ENCODE measurements at regions not wholly inside any gene's neighbourhood (a gene's known extent, or its start where the extent isn't known, plus 50 kb on each side); places are given as distances from the start of the nearest gene placed in this dataset.
"Not testable (repeated sequence)": the region's sequence is repeated elsewhere in the genome, so short reads cannot be mapped to it uniquely, and the experiment has no call there.

DNA sequence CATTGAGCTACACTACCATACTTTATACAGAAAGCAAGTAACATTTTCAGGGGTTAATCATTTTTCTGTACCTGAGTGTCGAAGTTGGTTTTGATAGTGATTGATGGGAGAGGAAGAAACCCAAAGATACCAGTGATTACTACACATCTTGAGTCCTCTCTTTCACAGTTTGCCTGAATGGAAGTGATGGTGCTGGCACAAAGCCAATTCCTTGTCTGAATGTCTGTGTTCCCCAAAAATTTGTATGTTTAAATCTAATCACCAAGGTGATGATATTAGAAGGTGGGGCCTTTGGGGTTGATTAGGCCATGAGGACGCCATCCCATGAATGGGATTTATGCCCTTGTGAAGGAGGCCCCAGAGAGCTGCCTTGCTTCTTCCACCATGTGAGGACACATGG, 696.9 kb upstream of the ANKRD30A start:
- TF ChIP-seq, protein P1, sequence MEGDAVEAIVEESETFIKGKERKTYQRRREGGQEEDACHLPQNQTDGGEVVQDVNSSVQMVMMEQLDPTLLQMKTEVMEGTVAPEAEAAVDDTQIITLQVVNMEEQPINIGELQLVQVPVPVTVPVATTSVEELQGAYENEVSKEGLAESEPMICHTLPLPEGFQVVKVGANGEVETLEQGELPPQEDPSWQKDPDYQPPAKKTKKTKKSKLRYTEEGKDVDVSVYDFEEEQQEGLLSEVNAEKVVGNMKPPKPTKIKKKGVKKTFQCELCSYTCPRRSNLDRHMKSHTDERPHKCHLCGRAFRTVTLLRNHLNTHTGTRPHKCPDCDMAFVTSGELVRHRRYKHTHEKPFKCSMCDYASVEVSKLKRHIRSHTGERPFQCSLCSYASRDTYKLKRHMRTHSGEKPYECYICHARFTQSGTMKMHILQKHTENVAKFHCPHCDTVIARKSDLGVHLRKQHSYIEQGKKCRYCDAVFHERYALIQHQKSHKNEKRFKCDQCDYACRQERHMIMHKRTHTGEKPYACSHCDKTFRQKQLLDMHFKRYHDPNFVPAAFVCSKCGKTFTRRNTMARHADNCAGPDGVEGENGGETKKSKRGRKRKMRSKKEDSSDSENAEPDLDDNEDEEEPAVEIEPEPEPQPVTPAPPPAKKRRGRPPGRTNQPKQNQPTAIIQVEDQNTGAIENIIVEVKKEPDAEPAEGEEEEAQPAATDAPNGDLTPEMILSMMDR (IDR thresholded peaks at IDR 0.05; ENCODE audit: borderline replicate concordance, insufficient read depth, low read depth, low read length), result no peak
- H3K4me3 ChIP-seq (ENCODE audit: low read depth, low read length), result no peak overlapping the region

DNA sequence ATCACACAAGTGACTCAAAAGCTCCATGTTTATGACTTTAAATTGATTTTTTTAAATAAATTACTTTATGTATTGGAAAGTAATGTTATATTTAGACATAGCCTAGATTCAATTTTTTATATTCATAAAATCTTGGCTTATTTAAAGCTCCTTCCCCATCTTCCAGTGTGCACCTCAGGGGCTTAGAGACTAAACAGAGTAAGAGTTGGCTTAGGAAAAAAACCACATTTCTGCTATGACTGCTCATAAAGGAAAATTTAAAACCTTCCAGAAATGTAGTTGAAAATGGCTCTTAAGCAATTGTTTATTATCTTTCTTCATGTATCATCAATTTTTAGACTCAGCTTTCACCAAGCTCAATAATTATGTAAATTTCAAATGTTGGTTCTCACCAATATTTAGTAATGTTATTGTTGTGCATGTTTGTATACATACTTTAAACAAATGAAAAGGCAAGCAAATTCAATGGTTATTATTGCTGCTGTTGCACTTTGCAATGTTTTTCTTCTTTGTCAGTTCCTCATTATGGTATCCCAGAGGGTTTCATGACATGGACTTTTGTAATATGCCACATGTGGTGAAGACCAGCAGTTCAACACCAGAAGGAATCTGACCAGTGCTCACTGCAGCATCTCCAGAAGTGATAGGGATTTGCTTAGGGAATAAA, 700.1 kb upstream of the ANKRD30A start:
- no peak overlapping the region for H3K4me3 ChIP-seq (ENCODE audit: low read depth, low read length)
- TF ChIP-seq, protein P1 (IDR thresholded peaks at IDR 0.05; ENCODE audit: borderline replicate concordance, insufficient read depth, low read depth, low read length), result no peak

DNA sequence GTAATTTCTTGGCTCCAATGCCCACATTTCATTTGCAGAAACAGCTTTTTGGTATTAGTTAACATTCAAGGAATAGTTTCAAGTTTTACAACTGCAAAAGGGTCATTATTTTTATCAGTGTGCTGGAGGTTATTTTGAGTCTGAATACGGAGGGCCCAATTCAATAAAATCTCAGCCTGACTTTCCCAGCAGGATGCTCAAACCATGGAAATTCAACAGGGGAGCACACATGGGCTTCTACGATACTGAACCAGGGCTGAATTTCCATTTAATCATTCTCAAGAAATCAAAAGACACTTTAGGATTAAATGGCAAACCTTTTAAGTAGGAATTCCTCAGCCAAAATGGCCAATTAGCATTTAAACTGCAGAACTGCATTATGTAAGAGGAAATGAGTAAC, 700.9 kb upstream of the ANKRD30A start:
- TF ChIP-seq, protein P1 (IDR thresholded peaks at IDR 0.05; ENCODE audit: borderline replicate concordance, insufficient read depth, low read depth, low read length), result no peak
- no peak overlapping the region for H3K4me3 ChIP-seq (ENCODE audit: low read depth, low read length)

DNA sequence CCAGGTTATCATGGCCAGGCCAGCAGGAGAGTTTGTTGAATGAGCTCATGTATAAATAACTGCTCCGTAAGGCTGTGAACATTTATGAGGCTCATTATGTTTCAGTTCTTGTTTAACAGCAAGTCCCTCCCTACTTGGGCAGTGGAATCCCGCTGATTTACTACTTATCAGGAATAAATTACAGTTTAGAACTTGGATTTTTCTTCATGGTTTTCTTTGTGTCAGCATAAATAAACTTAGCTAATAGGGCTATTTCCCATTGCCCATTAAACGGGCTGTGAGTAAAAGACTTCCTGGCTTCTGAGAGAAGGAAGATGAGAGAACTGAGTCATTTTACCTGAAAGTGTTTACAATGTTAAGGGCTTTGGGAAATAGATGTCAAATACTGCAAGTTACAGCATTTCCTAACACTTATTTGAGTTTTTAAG, 701.6 kb upstream of the ANKRD30A start:
- TF ChIP-seq, protein P1 (IDR thresholded peaks at IDR 0.05; ENCODE audit: borderline replicate concordance, insufficient read depth, low read depth, low read length), result no peak

DNA sequence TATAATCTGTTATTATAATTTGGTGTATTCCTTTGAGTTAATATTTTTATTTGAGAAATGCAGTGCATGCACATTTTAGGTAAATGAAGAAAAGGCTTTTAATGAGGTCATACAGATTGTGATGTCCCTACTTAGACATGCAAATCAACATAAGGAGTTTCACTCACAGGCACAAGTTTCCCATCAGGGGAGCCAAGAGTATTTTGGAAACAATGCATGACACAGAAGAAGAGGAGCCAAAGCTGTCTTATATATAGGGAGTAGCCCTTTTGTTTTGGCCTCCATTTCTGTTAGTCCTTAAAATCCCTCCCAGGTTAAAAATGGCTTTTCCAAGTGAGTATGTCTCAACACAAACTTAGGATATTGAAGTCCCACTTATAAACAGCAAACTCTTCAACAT, 703.4 kb upstream of the ANKRD30A start:
- no peak overlapping the region for H3K4me3 ChIP-seq (ENCODE audit: low read depth, low read length)
- TF ChIP-seq, protein P1 (IDR thresholded peaks at IDR 0.05; ENCODE audit: borderline replicate concordance, insufficient read depth, low read depth, low read length), result no peak

More for the DNA sequence above, 701.6 kb upstream of the ANKRD30A start:
- H3K4me3 ChIP-seq (ENCODE audit: low read depth, low read length), result no peak overlapping the region

DNA sequence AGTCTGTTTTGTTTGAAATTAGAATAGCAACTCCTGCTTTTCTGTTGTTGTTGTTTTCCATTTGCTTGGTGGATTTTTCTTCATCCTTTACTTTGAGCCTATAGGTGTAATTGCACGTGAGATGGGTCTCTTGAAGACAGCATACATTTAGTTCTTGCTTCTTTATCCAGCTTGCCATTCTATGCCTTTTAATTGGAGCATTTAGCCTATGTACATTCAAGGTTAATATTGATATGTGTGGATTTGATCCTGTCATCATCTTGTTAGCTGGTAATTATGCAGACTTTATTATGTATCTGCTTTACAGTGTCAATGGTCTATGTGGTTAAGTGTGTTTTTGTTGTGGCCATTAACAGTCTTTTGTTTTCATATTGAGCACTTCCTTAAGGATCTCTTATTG, 708.9 kb upstream of the ANKRD30A start:
- no peak overlapping the region for H3K4me3 ChIP-seq (ENCODE audit: low read depth, low read length)
- TF ChIP-seq, protein P1 (IDR thresholded peaks at IDR 0.05; ENCODE audit: borderline replicate concordance, insufficient read depth, low read depth, low read length), result no peak

DNA sequence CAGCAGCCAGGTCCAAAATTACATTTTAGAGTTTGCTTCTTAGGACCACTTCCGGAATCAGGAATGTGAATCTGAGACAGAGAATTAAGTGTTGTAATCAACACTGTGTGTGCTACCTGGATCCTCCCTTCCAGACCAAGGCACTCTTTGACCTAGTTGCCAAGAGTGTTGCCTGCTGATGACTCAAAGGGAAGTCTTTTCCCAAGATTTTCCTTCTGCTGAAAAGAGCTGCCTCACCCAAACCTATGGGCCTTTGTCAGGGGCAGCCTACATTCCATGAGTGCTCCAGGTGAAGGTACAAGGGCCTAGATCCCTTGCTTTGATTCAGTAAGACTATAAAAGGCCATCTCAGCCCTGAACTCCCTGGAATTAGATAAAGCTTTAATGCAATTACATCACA, 712.5 kb upstream of the ANKRD30A start:
- TF ChIP-seq, protein P1 (IDR thresholded peaks at IDR 0.05; ENCODE audit: borderline replicate concordance, insufficient read depth, low read depth, low read length), result no peak
- H3K4me3 ChIP-seq (ENCODE audit: low read depth, low read length), result no peak overlapping the region

DNA sequence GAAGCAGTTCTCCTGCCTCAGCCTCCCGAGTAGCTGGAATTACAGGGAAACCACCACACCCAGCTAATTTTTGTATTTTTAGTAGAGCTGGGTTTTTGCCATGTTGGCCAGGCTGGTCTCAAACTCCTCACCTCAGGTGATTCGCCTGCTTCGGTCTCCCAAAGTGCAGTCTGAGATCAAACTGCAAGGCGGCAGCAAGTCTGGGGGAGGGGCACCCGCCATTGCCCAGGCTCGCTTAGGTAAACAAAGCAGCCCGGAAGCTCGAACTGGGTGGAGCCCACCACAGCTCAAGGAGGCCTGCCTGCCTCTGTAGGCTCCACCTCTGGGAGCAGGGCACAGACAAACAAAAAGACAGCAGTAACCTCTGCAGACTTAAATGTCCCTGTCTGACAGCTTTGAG, 725.2 kb upstream of the ANKRD30A start:
- not testable (repeated sequence) for H3K4me3 ChIP-seq (ENCODE audit: low read depth, low read length)

Data from GM12875 (cell line).